ENCODE measurements at regions not wholly inside any gene's neighbourhood (a gene's known extent, or its start where the extent isn't known, plus 50 kb on each side); places are given as distances from the start of the nearest gene placed in this dataset.

DNA sequence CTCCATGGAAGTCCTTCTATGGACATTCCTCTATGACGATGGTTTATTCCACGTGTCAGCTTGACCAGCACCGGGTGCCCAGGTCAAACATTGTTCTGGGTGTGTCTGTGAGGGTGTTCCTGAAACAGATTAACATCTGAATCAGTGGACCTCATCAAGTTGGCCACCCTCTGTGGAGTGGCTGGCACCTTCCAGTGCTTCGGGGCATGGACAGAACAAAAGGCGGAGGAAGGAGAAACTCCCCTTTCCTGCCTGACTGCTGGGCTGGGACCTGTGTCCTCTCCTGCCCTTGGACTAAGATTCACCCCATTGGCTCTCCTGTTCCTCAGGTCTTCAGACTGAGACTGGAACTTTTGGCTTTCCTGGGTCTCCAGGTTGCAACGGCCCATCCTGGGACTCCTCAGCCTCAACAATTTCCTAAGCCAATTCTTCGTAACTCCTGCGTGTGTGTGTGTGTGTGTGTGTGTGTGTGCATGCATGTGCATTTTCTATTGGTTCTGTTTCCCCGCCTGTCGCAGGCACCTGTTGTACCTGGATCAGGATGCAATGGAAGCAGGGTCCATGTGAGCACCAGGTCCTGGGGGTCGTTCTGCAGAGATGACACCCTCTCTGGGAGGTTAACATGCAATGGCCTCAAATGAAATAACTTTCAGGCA lies 357.2 kb upstream of the SALL3 start:
- no peak for DNase-seq

DNA sequence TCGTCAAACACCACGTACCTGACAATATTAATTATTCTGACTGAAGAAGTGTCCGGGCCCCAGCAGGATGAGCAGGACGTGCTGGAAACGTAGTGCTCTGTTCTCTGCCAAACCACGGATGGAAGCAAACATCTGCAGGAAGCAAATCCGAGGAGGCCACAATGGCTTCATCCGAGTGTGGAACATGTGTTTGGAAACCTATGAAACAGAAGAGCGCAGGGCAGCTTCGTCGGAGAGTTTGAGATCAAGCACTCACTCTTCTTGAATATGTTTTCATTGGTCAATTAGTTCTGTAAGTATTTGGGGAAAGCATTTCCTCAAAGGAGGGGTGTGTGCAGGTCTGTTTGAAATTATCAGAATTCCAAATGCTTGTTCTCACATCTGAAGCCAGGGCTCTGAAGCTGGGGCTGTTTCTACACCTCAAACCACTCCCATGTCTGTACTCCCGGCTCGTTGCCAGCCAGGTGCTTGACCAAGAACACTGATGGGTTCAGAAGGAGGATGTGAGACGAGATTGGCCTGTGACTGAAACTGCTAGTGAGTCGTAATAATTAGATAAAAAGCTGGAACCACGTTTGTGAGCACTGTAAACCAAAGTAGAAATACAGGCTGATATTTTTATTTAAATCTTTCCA lies 356.6 kb upstream of the SALL3 start:
- DNase-seq = no peak

DNA sequence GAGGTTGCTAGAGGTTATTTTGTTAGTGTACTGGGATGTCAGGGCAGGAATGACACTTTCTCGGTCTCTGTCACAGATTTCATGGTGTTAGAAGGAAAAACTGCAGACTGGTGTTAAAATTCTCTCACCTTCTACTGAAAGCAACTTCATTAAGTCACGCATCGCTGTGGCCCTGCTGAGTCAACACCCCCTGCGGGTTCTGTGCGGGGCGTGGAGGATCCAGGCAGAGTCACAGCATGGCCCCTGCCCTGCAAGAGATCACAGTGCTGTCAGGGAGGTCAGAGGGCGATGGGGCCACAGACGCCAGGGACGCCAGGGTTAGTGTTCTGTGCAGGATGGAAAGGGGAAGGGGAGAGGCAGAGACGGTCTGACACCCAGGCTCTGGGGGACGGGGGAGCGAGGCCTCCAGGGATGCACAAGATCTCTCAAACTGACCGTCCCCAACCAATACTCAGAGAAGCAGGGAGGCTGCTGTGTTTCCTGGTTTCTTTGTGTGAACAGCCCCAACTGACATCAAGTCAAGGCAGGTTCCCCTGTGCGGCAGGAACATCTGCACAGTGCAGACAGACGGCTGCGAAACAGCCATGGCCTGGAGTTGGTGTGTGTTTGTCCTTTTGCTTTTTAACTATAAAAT lies 354.9 kb upstream of the SALL3 start:
- DNase-seq = no peak

DNA sequence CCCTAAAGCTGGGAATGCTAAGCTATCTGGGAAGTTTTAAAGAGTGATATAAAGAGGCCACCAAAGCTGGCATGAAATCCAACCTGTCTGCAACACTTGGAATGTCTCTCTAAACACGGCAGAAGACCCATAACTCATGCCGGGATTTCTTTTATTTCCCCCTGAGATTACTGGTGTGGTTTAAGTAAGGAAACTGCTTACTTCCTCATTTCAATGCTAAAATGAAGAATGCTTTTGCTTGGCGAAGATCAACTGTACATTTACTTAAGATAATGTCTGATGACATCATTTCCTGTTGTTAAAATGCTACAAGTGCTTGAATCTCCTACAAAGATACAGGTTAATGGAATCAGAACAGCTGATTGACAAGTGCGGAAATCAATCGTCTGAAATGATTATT lies 353.8 kb upstream of the SALL3 start:
- no peak for DNase-seq

DNA sequence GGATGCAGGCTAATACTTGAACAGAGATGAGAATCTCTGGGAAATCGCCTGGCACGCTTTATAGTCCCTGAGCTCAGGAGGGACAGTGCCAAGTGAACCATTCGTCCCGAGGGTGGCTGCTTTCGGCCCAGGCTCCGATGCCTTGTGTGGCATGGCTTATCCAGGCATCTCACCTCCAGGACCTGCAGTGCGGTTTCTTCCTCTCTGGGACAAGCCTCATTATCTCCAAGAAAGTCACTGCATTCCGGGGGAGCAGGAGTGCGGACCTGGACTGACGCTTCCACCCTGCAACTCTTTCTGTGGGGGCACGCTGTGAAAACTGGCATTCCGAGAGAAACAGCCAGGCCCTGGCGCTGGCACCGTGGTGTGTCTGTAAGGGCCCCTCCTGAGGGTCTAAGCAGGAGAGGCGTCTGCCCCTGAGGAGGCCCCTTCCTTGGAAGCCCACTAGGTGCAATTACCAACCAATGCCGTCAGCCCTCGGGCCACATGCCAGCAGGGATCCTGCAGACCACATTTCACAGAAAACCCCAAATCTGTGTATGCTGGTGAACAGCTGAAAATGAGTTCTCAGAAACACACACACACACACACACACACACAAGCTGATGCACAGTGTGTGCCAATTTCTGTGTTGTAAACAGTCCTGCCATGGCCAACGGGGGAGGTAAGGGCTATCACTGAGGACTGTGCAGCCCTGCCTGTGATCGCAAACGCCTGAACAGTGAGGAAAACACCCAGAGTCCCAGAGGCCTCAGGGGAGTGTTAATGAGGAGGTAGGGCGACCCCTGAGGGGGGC lies 351.9 kb upstream of the SALL3 start:
- DNase-seq = no peak

DNA sequence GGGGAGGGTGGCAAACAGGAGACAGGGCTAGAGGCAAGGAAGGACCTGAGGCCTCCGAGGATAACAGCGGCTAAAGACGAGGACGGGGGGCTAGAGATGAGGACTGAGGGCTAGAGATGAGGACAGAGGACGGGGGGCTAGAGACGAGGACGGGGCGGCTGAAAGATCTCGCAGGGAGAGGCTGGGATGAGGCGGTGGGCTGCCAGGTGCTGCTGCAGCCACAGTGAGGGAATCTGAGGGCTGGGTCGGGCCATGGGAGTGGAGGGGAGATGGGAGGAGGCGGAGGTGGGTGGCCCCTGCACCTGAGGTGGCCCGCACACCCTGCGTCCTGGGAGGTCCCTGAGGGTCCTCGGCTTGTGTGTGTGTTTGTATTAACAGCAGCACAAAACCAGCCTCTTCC lies 350.2 kb upstream of the SALL3 start:
- no peak for DNase-seq

DNA sequence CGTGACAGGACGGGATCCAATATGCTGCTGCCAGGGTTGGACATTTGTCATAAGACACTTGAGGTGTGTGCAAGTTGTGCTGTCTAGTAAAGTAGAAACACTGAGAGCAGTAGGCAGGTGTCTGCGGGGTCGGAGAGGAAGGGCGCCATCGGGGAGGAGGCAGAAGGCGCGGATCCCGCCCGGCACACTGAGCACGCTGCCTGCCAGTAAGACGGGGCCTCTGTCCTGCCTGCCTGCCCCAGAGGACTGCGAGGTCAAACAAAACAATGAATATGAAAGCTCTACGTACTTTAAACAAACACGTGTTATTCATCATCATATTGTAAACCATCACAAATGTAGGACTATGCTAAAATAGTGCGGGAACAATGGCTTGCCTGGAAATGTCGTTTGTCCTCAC lies 349.3 kb upstream of the SALL3 start:
- no peak for DNase-seq

DNA sequence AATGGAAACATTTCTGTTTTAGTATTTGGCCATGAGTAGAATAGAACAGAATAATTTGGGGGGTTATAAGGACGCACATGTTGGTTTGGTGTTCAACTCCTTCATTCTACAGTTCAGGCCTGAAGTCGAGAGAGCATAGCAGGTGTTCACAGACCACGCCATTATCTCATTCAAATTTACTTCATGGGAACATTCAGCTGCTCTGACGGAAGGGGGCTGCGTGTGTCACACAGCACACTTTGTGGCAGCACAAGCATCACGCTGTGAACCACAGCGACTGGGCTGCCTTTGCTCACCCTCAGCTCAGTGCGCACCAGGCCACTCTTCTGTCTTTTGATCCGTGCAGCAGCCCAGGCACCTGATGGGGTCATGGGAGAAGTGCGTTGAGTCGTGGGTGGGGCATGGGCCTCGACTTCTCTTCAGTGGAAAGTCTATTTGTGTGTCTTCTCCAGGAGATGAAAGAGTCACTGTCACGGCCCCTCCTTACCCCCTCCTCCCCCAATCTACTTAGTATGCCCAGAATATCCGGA lies 348.6 kb upstream of the SALL3 start:
- DNase-seq = no peak

DNA sequence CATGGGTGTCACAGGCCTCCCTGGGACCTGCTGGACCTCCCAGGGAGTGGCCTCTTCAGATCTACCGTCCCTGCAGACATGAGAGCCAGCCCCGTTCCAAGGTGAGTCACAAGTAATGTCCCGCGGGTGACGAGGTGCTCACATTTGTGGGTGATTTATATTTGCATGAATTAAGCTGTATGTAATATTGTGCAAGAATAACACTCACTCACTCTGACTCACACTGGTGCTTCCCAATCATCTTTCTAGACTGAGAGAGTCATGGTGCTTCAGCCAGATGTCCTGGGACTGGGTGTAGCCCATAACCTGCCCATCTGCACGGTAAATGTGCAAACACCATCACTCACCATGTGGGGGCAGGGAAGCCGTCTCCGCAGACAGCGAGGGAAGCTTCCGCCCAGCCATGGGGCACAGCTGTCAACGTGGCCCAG lies 347.5 kb upstream of the SALL3 start:
- no peak for DNase-seq

DNA sequence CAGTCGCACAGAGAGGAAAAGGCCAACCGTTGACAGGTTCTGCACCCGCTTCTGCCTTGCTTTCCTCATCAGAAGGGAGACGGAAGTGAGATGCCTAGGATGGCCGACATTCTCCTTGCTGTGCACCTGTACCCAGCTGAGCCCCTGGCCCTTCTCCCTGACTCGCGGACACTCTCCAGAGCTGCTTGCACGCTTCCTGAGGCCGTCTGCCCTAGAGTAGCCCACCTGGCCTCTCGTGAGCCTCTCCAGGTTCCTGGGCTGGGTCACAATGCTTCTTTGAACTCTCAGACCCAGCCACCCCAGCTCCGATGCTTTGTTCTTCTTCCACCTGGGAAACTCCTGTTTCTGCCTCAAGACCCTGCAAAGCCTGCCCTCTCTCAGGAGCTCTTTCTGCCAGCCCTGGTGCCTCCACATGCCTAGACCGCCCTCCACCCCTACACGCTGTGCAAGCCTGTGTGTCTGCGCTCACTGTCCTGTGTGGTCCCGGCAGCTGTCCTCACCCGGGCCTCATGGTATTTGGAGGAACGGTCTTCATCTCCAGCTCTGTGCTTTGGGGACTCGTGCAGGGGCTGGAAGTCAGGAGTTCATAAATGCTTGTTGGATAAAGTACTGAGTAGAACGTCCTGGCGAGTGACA lies 345.4 kb upstream of the SALL3 start:
- DNase-seq = no peak

DNA sequence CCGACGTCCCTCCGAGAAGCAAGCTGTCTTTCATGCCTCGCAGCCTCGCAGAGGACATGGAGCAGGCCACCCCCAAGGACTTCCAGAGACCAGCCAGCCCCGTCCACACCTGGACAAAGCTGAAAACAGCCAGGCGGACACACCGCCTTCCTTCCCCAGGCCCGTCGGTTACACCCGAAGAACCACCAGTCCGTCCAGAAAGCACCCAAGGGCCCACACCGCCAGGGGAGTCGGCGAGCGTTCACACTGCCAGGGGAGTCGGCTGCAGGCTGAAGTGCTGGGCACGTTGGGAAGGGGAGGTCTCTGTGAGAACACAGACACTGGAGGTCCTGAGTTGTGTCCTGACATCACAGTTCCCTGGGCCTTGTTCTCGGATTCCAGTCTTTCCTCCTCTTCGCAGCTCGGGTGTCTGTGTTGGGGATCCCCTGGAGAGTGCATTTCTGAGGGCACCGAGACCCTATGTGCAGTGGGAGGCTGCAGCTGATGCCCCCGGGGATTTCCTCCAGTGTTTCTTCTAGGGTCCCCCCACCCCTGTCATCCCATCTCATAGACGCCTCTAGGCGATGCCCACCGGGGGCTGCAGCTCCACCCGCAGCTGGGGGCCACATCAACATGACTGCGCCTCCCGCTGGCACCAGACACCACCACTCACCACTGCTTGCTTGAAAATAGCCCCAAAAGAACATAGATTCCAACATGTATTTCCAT lies 344.4 kb upstream of the SALL3 start:
- no peak for DNase-seq

DNA sequence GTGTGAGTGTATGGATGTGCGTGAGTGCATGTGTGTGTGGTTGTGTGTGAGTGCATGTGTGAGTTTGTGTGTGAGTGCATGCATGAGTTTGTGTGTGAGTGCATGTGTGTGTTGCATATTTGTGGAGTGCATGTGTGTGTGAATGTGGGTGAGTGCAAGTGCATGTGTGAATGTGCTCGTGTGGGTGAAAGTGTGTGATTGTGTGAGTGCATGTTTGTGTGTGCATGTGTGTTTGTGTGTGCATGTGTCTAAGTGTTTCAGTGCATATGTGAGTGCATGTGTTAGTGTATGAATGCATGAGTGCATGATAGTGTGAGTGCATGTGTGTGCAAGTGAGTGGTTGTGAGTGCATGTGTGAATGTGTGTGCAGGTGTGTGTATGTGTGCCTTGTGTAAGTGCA lies 343.4 kb upstream of the SALL3 start:
- no peak for DNase-seq

DNA sequence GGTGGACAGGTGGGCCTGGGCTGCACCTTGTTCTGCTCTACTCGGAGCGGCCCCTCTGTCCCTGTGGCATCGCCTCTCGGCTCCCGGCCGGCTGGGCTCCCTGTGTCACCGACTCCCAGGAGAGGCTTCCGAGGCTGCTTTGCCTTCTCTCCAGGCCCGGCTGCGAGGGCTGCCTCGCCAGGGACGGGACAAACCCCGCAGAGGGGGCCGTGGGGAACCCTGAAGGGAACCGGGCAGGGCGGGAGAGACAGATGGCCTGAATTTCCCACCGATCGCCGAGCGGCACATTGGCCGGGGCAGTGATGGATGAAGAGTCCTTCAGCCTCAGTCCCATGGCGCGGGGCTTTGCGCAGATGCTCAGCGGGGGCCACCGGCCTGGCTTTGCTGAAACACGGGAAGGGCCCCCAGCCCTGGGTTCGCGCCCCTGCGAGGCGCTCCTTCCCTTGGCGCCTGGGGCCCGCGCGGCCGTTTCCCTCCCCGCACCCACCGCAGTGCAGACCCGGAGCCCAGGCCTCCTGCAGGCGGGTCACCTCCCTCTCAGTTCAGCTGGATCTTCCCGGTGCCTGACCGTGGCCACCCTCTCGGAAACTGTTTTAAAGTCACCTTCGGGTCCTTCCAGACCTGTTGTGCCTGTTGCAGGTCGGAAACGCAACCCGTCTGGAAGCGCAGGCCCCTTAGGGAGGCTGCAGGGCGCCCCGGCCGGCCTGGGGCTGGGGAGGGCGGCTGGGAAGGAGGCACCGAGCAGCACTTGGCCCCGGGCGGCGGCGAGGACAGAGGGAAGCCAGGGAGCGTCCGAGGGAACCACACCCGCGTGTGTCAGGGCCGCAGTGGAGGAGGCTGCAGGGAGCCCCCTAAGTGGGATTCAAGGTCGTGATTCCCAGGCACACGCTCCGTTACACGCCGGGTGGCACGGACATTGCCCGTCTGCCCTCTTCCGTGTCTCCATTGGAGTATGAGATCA lies 341.9 kb upstream of the SALL3 start:
- DNase-seq = no peak

DNA sequence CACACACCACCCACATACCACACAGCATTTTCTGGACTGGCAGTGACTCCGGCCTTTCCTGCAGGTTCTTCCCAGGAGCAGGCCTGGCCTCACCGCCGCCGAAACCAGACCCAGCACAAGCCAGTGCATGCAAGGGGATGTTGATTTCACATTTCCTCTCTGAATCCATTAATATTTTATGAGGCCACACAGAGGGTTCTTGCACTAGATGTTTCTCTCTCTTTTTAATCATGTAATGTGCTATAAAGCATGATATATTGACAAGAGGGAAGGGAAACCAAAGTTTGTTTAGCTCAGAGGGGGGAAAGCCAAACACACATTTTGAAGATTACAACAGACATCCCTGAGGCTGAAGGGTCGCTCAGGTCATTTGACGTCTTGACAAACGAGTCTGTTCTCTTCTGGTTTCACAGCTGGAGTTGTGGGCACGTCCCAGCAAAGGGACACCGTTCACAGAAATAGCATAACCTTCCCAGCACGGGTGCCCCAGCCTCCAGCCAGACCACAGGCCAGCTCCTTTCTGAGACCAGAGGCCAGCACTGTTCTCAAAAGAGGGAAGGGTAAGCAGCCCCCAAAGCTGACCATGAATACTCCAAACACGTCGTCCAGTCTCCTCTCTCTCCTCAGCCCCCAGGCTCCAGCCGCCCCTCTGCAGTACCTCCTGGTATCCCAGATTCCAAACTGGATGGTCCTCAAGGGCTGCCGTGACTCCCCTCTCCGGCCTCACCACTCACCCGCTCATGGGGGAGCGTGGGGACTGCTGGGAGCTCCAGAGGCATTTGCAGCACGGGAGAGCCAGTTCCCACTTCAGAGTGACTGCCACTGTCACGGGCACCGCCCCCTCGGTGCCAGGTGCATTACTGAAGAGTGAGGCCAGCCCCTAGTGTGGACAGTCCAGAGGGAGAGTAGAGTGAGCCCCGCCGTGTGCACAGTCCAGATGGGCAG lies 340.3 kb upstream of the SALL3 start:
- no peak for DNase-seq

DNA sequence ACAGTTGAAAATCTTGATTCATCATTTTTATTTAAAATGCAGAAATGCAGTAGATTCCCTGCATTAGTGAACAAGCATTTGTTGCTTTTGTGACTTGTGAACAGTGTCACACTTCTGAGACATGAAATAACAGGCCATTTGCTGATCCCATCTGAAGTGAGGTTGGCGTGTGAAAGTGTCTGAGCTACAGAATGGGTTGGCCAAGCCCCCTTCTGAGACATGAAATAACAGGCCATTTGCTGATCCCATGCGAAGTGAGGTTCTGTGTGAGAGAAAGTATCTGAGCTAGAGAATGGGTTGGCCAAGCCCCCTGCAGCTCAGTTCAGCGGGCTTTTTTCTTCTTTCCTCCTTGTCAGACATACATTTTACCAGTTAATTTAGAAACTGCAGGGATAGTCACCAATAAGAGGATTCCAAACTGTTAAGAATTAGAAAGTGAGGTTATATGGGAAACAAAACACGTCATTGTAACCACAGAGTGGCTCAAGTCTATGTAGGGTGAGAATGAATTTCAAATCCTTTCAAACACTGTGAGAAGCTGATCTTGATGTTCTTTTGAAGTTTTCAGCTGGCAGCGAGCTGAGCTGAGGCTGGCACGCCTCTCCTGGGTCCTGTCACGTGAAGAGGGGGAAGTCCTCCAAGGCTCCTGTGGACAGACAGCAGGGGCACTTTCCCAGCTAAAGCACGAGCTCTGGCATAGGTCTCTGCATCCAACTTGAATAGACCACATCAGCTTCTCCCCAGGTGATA lies 339.2 kb upstream of the SALL3 start:
- no peak for DNase-seq

DNA sequence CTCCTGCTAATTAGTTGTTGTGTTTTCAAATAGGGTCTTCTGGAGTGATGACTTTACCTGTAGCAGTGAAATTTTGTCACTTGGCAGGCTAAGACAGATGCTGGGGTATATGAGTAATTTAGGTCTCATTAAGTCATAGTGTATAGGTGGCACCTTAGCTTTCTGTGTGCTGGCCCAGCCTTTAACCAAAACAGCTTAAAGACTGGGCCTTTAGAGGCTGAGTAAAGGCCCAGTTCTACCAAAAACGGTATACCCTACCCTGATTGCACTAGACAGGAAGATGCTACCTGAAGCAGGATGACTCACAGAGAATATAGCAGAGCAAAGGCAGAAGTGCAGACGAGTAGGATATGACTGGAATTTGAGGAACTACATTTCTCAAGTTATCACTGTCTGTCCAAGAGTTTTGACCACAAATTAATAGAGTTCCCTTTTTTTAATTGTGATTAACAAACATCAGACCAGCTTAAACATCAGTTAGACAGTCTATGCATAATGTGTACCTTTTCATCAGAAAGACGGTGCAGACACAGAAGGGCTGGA lies 337.9 kb upstream of the SALL3 start:
- DNase-seq = no peak

DNA sequence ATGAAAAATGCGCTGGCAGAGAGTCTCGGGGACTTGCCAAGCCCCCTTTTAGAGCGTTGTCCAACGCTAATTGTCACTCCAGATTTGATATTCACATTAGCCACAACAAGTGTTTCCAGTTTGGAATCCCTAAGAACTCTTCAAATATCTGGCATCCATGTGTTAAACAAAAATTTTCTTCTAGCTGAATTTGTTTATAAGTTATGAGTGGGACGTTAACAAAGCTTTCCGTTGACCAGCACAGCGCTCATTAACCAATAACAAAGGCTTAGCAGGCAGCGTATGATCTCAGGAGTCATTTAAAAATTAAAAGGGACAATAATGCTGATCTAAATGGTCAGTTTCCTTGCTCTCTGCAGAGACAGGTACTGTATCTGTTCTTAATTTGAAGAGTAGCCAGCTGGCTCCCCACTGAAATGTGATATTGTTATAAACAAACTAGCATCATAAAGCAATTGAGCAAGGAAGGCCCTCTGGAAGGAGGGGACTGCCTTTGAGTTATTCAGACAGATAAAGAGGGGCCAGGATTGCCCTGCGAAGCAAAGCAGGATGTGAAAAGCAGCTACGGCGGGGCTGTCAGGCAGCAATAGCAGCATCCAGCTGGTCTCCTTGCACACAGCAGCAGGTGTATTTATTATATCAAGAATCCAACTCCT lies 337.2 kb upstream of the SALL3 start:
- DNase-seq = no peak

DNA sequence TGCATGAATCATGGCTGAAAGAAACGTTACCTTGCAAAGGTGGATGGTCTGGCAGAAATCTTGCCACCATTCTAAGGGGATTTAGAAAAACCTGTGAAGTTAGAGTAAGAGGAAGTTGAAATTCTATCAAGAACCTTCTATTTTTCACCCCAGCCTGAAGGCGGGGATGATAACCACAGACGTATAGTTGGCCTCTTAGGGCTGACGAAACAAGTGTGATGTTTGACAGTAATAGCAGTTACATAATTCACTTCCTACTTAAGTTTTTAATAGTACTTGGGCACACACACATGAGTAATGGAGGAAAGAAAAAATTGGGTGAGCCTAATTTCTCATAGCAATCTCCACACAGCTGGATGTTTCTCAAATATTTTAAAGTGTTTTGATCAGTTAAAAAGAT lies 336.6 kb upstream of the SALL3 start:
- no peak for DNase-seq

All from NCI-H1048 (cell line).